H1 (cell line): ENCODE measurements at regions not wholly inside any gene's neighbourhood (a gene's known extent, or its start where the extent isn't known, plus 50 kb on each side); places are given as distances from the start of the nearest gene placed in this dataset.

Source experiments
- CTCF ChIA-PET: fragments of 300-600 bp; sonication (Branson Sonifier 250); formaldehyde crosslinking; loops from one replicate; lab custom pipeline; 2021; ENCODE audit not compliant: partially characterized antibody; lab: Charles Lee
- POLR2A ChIA-PET: fragments of 300-600 bp; sonication (Branson Sonifier 250); formaldehyde crosslinking; loops from one replicate; lab custom pipeline; 2021; ENCODE audit warnings: inconsistent platforms; ENCODE audit not compliant: partially characterized antibody; lab: Charles Lee
- DNase-seq, 2 experiments: peaks; one replicate each; pipeline versions ENCODE4 v3.0.0 to v3.0.0-alpha.2; 2010 to 2022; ENCODE audit warnings: low spot score in 2 of 2, low read depth in 1 of 2, mixed read lengths in 1 of 2
- FAIRE-seq: peaks from 2 replicates; lab custom pipeline; 2011; peaks lifted over from hg19 to GRCh38; lab: Jason Lieb, UNC
- H2AFZ ChIP-seq: 2 replicates; pipeline ENCODE4 v1.8.1; 2012; ENCODE audit warnings: low read length, inconsistent platforms
- H2AK5ac ChIP-seq: 2 replicates; pipeline ENCODE4 v1.6.1; 2013; ENCODE audit warnings: low read depth, low read length
- H2BK120ac ChIP-seq: replicated peaks from 2 replicates; pipeline ENCODE3; 2013; ENCODE audit warnings: low read depth, low read length, inconsistent platforms
- H2BK12ac ChIP-seq: 2 replicates; pipeline ENCODE4 v1.6.1; 2013; ENCODE audit warnings: low read depth, low read length
- H2BK15ac ChIP-seq: 2 replicates; pipeline ENCODE4 v1.6.1; 2013; ENCODE audit warnings: low read length
- H2BK20ac ChIP-seq: 2 replicates; pipeline ENCODE4 v1.6.1; 2013; ENCODE audit warnings: low read length
- H2BK5ac ChIP-seq: 2 replicates; pipeline ENCODE4 v1.6.1; 2013; ENCODE audit warnings: low read depth, low read length
- H3K14ac ChIP-seq: 2 replicates; pipeline ENCODE4 v1.6.1; 2013; ENCODE audit warnings: inconsistent platforms; ENCODE audit not compliant: insufficient read length
- H3K18ac ChIP-seq: 2 replicates; pipeline ENCODE4 v1.6.1; 2013; ENCODE audit warnings: low read length; ENCODE audit errors: extremely low read depth
- H3K23ac ChIP-seq: 2 replicates; pipeline ENCODE4 v1.6.1; 2013; ENCODE audit warnings: inconsistent platforms; ENCODE audit not compliant: insufficient read length
- H3K23me2 ChIP-seq: 2 replicates; pipeline ENCODE4 v1.6.1; 2013; ENCODE audit warnings: low read depth, low read length
- H3K27ac ChIP-seq: 2 replicates; pipeline ENCODE4 v1.6.1; 2011; ENCODE audit warnings: low read depth, low read length, inconsistent platforms
- H3K27me3 ChIP-seq, 4 experiments: replicated peaks in 1 of 4; 1 replicate in 1 of 4; 2 replicates in 3 of 4; pipeline versions ENCODE4 v1.6.1 to v1.8.1; 2011 to 2013; ENCODE audit warnings: low read length in 3 of 4, mild to moderate bottlenecking in 3 of 4, inconsistent platforms in 2 of 4, mixed read lengths in 2 of 4, moderate library complexity in 1 of 4; ENCODE audit not compliant: control insufficient read depth in 3 of 4, insufficient read depth in 3 of 4; ENCODE audit errors: extremely low read depth in 1 of 4
- H3K36me3 ChIP-seq, 4 experiments: 2 replicates each; pipeline versions ENCODE4 v1.6.1 to v1.8.1; 2011 to 2013; ENCODE audit warnings: mild to moderate bottlenecking in 4 of 4, low read length in 3 of 4, moderate library complexity in 2 of 4, control low read depth in 1 of 4, inconsistent platforms in 1 of 4; ENCODE audit not compliant: insufficient read depth in 4 of 4, control insufficient read depth in 2 of 4
- H3K4ac ChIP-seq: replicated peaks from 2 replicates; pipeline ENCODE3; 2013; ENCODE audit warnings: low read length, low read depth, mixed read lengths, inconsistent platforms; ENCODE audit not compliant: insufficient read length
- H3K4me1 ChIP-seq, 4 experiments: replicated peaks in 1 of 4; 1 replicate in 1 of 4; 2 replicates in 3 of 4; pipeline versions ENCODE4 v1.6.1 to v1.8.1; 2011 to 2013; ENCODE audit warnings: low read length in 3 of 4, inconsistent platforms in 2 of 4, mixed read lengths in 1 of 4; ENCODE audit not compliant: insufficient read depth in 4 of 4, control insufficient read depth in 3 of 4
- H3K4me2 ChIP-seq, 2 experiments: 2 replicates each; pipeline versions ENCODE4 v1.6.1 to v1.8.1; 2011 to 2013; ENCODE audit warnings: low read depth in 2 of 2, low read length in 2 of 2, control low read depth in 1 of 2, inconsistent platforms in 1 of 2, mild to moderate bottlenecking in 1 of 2; ENCODE audit not compliant: insufficient read depth in 1 of 2
- H3K4me3 ChIP-seq, 4 experiments: fragments of 200-600, 300-600 bp in 1 of 4; sonication (generic), shearing (Covaris generic), sonication (Bioruptor Twin) in 1 of 4; 2 replicates each; pipeline versions ENCODE4 v1.5.1 to v1.8.1; 2011 to 2016; ENCODE audit warnings: low read length in 4 of 4, low read depth in 3 of 4, control low read depth in 2 of 4, inconsistent platforms in 2 of 4, mild to moderate bottlenecking in 2 of 4, mixed read lengths in 1 of 4, moderate library complexity in 1 of 4; ENCODE audit not compliant: insufficient read depth in 2 of 4; ENCODE audit errors: extremely low read depth in 1 of 4
- H3K56ac ChIP-seq: replicated peaks from 2 replicates; pipeline ENCODE3; 2013; ENCODE audit warnings: low read depth, mild to moderate bottlenecking, mixed read lengths, low read length, inconsistent platforms; ENCODE audit not compliant: insufficient read length
- H3K79me1 ChIP-seq: 2 replicates; pipeline ENCODE4 v1.6.1; 2013; ENCODE audit warnings: low read depth, low read length, control low read depth
- H3K79me2 ChIP-seq, 2 experiments: 2 replicates each; pipeline versions ENCODE4 v1.6.1 to v1.8.1; 2012 to 2013; ENCODE audit warnings: low read length in 2 of 2, mild to moderate bottlenecking in 2 of 2, inconsistent platforms in 1 of 2; ENCODE audit not compliant: insufficient read depth in 2 of 2, control insufficient read depth in 1 of 2
- H3K9ac ChIP-seq, 4 experiments: replicated peaks in 1 of 4; 1 replicate in 1 of 4; 2 replicates in 3 of 4; pipeline versions ENCODE4 v1.6.1 to v1.8.1; 2011 to 2013; ENCODE audit warnings: low read depth in 3 of 4, low read length in 3 of 4, control low read depth in 2 of 4, mild to moderate bottlenecking in 2 of 4, moderate library complexity in 2 of 4, inconsistent platforms in 1 of 4; ENCODE audit errors: extremely low read depth in 1 of 4
- H3K9me3 ChIP-seq, 2 experiments: 2 replicates each; pipeline versions ENCODE4 v1.6.1 to v1.8.1; 2012 to 2013; ENCODE audit warnings: mild to moderate bottlenecking in 2 of 2, moderate library complexity in 2 of 2, control low read depth in 1 of 2, inconsistent platforms in 1 of 2, low read depth in 1 of 2, low read length in 1 of 2, mixed read lengths in 1 of 2; ENCODE audit not compliant: insufficient read depth in 2 of 2
- H4K20me1 ChIP-seq, 2 experiments: replicated peaks in 1 of 2; 2 replicates each; pipeline versions ENCODE3 to v1.8.1; 2011 to 2013; ENCODE audit warnings: inconsistent platforms in 2 of 2, low read length in 2 of 2, mild to moderate bottlenecking in 1 of 2; ENCODE audit not compliant: insufficient read depth in 2 of 2, control insufficient read depth in 1 of 2
- H4K5ac ChIP-seq: 2 replicates; pipeline ENCODE4 v1.6.1; 2013; ENCODE audit warnings: low read length, low read depth, mixed read lengths, inconsistent platforms; ENCODE audit not compliant: insufficient read length
- H4K8ac ChIP-seq: 2 replicates; pipeline ENCODE4 v1.8.0; 2013; ENCODE audit warnings: mild to moderate bottlenecking, moderate library complexity, low read length, inconsistent platforms; ENCODE audit not compliant: insufficient read depth; ENCODE audit errors: extremely low read depth
- H4K91ac ChIP-seq: replicated peaks from 2 replicates; pipeline ENCODE3; 2013; ENCODE audit warnings: low read length, mixed read lengths, inconsistent platforms; ENCODE audit not compliant: insufficient read length
- CEBPB ChIP-seq: IDR thresholded peaks from 2 replicates; pipeline ENCODE4 v1.6.1; 2012; ENCODE audit warnings: low read depth, low read length
- RAD21 ChIP-seq, 2 experiments: IDR thresholded peaks in 1 of 2; conservative IDR thresholded peaks in 1 of 2; 2 replicates each; pipeline ENCODE4 v1.6.1; 2011; ENCODE audit warnings: low read depth in 2 of 2, low read length in 2 of 2, improper control_type of control experiment in 1 of 2, inconsistent platforms in 1 of 2, mild to moderate bottlenecking in 1 of 2, moderate library complexity in 1 of 2
- WGBS, 2 experiments: shearing (Covaris generic) in 1 of 2; methylation state at CpG; one replicate each; pipeline versions ENCODE4 v1.1.6 to v1.1.7; 2013 to 2015; ENCODE audit warnings: low lambda C conversion rate in 2 of 2, mixed read lengths in 2 of 2, inconsistent platforms in 1 of 2, low coverage in 1 of 2, missing lambda C conversion rate in 1 of 2; ENCODE audit not compliant: insufficient replicate concordance in 2 of 2, insufficient coverage in 1 of 2, insufficient read length in 1 of 2; ENCODE audit errors: extremely low coverage in 1 of 2, missing lambda C conversion rate in 1 of 2; 5-methylcytosine and 5-hydroxymethylcytosine counted together
- TF ChIP-seq, protein P1 (sequence below), 3 experiments: IDR thresholded peaks; 1 replicate in 2 of 3; 2 replicates in 1 of 3; pipeline versions ENCODE4 v1.5.1 to v1.6.1; 2011; ENCODE audit warnings: low read length in 3 of 3, mild to moderate bottlenecking in 3 of 3, inconsistent platforms in 2 of 3, low read depth in 1 of 3, moderate library complexity in 1 of 3; ENCODE audit not compliant: insufficient read depth in 1 of 3; ENCODE audit errors: control extremely low read depth in 1 of 3
- TF ChIP-seq, protein P2 (sequence below): IDR thresholded peaks from 2 replicates; pipeline ENCODE4 v1.6.1; 2012; ENCODE audit warnings: inconsistent platforms

DNA sequence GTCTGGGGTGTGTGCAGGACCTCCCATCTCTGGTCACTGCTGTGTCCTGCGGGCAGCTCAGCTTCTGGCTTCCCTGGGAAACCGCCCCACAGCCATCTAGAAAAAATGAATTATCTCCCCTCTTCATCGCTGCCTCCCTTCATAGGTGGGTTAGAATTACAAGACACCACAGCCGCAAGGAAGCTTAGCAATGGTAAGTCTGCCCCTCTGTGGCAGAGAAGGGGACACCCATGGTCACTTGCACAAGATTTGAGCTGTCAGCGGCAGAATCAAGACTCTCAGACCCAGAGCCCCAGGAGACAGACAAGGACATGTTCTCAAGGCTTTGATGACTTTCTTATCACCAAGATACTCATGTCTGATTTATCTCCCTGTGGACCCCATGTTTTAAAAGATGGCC, 110.8 kb upstream of the PABPC3 start:
- DNase-seq: no peak
- no peak overlapping the region for H3K56ac ChIP-seq
- no peak overlapping the region for H3K27ac ChIP-seq
- no peak overlapping the region for H4K8ac ChIP-seq
- WGBS, 2 experiments: 87% methylated on average over 5 of the region's 5 CpGs; no CpG with 5 or more reads in 1 of the 2 experiments
- H3K18ac ChIP-seq: no peak overlapping the region
- no peak overlapping the region for H2BK15ac ChIP-seq
- no peak overlapping the region for H2BK120ac ChIP-seq
- no peaks in the 10 kb centered on the region for H3K36me3 ChIP-seq
- CTCF ChIA-PET: interaction anchor here (0.5 to 5.1 kb wide), 19 partner anchors 10 to 302 kb away, joined by 3 to 26 read pairs (median 3); no protein-coding TSS in a partner anchor
- no peak overlapping the region for H4K91ac ChIP-seq
- no peak overlapping the region for H3K4me3 ChIP-seq
- H3K4me1 ChIP-seq: peaks cover 0 to 8% (median 2%) of the 10 kb centered on the region in 4 experiments; a peak in 4 of 7 replicates
- H2BK5ac ChIP-seq: no peak overlapping the region
- H3K4me2 ChIP-seq: no peak overlapping the region
- no peak overlapping the region for H3K9ac ChIP-seq
- H2AFZ ChIP-seq: no peak overlapping the region
- no peak overlapping the region for H3K14ac ChIP-seq
- no peak for FAIRE-seq
- no peaks in the 10 kb centered on the region for H3K79me1 ChIP-seq
- H3K23me2 ChIP-seq: no peaks in the 10 kb centered on the region; the same call in 1 of the 2 replicates
- H3K27me3 ChIP-seq: peaks cover 0 to 3% (median 0%) of the 10 kb centered on the region in 4 experiments; a peak in 1 of 7 replicates
- no peak overlapping the region for H2BK12ac ChIP-seq
- no peaks in the 10 kb centered on the region for H3K79me2 ChIP-seq
- TF ChIP-seq, protein P1, sequence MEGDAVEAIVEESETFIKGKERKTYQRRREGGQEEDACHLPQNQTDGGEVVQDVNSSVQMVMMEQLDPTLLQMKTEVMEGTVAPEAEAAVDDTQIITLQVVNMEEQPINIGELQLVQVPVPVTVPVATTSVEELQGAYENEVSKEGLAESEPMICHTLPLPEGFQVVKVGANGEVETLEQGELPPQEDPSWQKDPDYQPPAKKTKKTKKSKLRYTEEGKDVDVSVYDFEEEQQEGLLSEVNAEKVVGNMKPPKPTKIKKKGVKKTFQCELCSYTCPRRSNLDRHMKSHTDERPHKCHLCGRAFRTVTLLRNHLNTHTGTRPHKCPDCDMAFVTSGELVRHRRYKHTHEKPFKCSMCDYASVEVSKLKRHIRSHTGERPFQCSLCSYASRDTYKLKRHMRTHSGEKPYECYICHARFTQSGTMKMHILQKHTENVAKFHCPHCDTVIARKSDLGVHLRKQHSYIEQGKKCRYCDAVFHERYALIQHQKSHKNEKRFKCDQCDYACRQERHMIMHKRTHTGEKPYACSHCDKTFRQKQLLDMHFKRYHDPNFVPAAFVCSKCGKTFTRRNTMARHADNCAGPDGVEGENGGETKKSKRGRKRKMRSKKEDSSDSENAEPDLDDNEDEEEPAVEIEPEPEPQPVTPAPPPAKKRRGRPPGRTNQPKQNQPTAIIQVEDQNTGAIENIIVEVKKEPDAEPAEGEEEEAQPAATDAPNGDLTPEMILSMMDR (IDR thresholded peaks at IDR 0.05; ENCODE audit: control extremely low read depth in 1 of 3, insufficient read depth in 1 of 3, low read depth in 1 of 3, low read length in 3 of 3): peak; percentile 62 to 71 (median 68)
- peak; percentile 78 to 86 for TF ChIP-seq RAD21 (IDR thresholded peaks at IDR 0.05 in 1 of 2, conservative IDR thresholded peaks at IDR 0.05 in 1 of 2; ENCODE audit: low read depth in 2 of 2, low read length in 2 of 2)
- TF ChIP-seq CEBPB: 0 out of 2 replicates have a peak, but pooled peaks have one; percentile 47
- TF ChIP-seq, protein P2, sequence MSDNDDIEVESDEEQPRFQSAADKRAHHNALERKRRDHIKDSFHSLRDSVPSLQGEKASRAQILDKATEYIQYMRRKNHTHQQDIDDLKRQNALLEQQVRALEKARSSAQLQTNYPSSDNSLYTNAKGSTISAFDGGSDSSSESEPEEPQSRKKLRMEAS: no peak
- TF ChIP-seq, all 59 proteins: peak for 3
- Histone ChIP-seq H4K20me1 (no peaks in the 10 kb centered on the region), H3K23ac (no peak overlapping the region), H3K4ac (no peak overlapping the region), H4K5ac (no peak overlapping the region), H2BK20ac (no peak overlapping the region), H2AK5ac (no peak overlapping the region), H3K9me3 (no peaks in the 10 kb centered on the region)
- POLR2A ChIA-PET: no interaction called here
